ENCODE measurements at regions not wholly inside any gene's neighbourhood (a gene's known extent, or its start where the extent isn't known, plus 50 kb on each side); places are given as distances from the start of the nearest gene placed in this dataset.

GRCh38 chr1:102699524-102699923 is 408.8 kb downstream of the COL11A1 start:
- TF ChIP-seq POLR2A (IDR thresholded peaks at IDR 0.05; ENCODE audit: low read length), result no peak
- TF ChIP-seq GATA1 (IDR thresholded peaks at IDR 0.05; ENCODE audit: low read depth, low read length), result no peak

All from erythroblast (primary cell).